H1 (cell line): ENCODE measurements at regions not wholly inside any gene's neighbourhood (a gene's known extent, or its start where the extent isn't known, plus 50 kb on each side); places are given as distances from the start of the nearest gene placed in this dataset.

Experiments used
- CTCF ChIA-PET: fragments of 300-600 bp; sonication (Branson Sonifier 250); formaldehyde crosslinking; loops from one replicate; lab custom pipeline; 2021; ENCODE audit not compliant: partially characterized antibody; lab: Charles Lee
- POLR2A ChIA-PET: fragments of 300-600 bp; sonication (Branson Sonifier 250); formaldehyde crosslinking; loops from one replicate; lab custom pipeline; 2021; ENCODE audit warnings: inconsistent platforms; ENCODE audit not compliant: partially characterized antibody; lab: Charles Lee
- DNase-seq, 2 experiments: peaks; one replicate each; pipeline versions ENCODE4 v3.0.0 to v3.0.0-alpha.2; 2010 to 2022; ENCODE audit warnings: low spot score in 2 of 2, low read depth in 1 of 2, mixed read lengths in 1 of 2
- FAIRE-seq: peaks from 2 replicates; lab custom pipeline; 2011; peaks lifted over from hg19 to GRCh38; lab: Jason Lieb, UNC
- H2AFZ ChIP-seq: 2 replicates; pipeline ENCODE4 v1.8.1; 2012; ENCODE audit warnings: low read length, inconsistent platforms
- H2AK5ac ChIP-seq: 2 replicates; pipeline ENCODE4 v1.6.1; 2013; ENCODE audit warnings: low read depth, low read length
- H2BK120ac ChIP-seq: replicated peaks from 2 replicates; pipeline ENCODE3; 2013; ENCODE audit warnings: low read depth, low read length, inconsistent platforms
- H2BK12ac ChIP-seq: 2 replicates; pipeline ENCODE4 v1.6.1; 2013; ENCODE audit warnings: low read depth, low read length
- H2BK15ac ChIP-seq: 2 replicates; pipeline ENCODE4 v1.6.1; 2013; ENCODE audit warnings: low read length
- H2BK20ac ChIP-seq: 2 replicates; pipeline ENCODE4 v1.6.1; 2013; ENCODE audit warnings: low read length
- H2BK5ac ChIP-seq: 2 replicates; pipeline ENCODE4 v1.6.1; 2013; ENCODE audit warnings: low read depth, low read length
- H3K14ac ChIP-seq: 2 replicates; pipeline ENCODE4 v1.6.1; 2013; ENCODE audit warnings: inconsistent platforms; ENCODE audit not compliant: insufficient read length
- H3K18ac ChIP-seq: 2 replicates; pipeline ENCODE4 v1.6.1; 2013; ENCODE audit warnings: low read length; ENCODE audit errors: extremely low read depth
- H3K23ac ChIP-seq: 2 replicates; pipeline ENCODE4 v1.6.1; 2013; ENCODE audit warnings: inconsistent platforms; ENCODE audit not compliant: insufficient read length
- H3K23me2 ChIP-seq: 2 replicates; pipeline ENCODE4 v1.6.1; 2013; ENCODE audit warnings: low read depth, low read length
- H3K27ac ChIP-seq: 2 replicates; pipeline ENCODE4 v1.6.1; 2011; ENCODE audit warnings: low read depth, low read length, inconsistent platforms
- H3K27me3 ChIP-seq, 4 experiments: replicated peaks in 1 of 4; 1 replicate in 1 of 4; 2 replicates in 3 of 4; pipeline versions ENCODE4 v1.6.1 to v1.8.1; 2011 to 2013; ENCODE audit warnings: low read length in 3 of 4, mild to moderate bottlenecking in 3 of 4, inconsistent platforms in 2 of 4, mixed read lengths in 2 of 4, moderate library complexity in 1 of 4; ENCODE audit not compliant: control insufficient read depth in 3 of 4, insufficient read depth in 3 of 4; ENCODE audit errors: extremely low read depth in 1 of 4
- H3K36me3 ChIP-seq, 4 experiments: 2 replicates each; pipeline versions ENCODE4 v1.6.1 to v1.8.1; 2011 to 2013; ENCODE audit warnings: mild to moderate bottlenecking in 4 of 4, low read length in 3 of 4, moderate library complexity in 2 of 4, control low read depth in 1 of 4, inconsistent platforms in 1 of 4; ENCODE audit not compliant: insufficient read depth in 4 of 4, control insufficient read depth in 2 of 4
- H3K4ac ChIP-seq: replicated peaks from 2 replicates; pipeline ENCODE3; 2013; ENCODE audit warnings: low read length, low read depth, mixed read lengths, inconsistent platforms; ENCODE audit not compliant: insufficient read length
- H3K4me1 ChIP-seq, 4 experiments: replicated peaks in 1 of 4; 1 replicate in 1 of 4; 2 replicates in 3 of 4; pipeline versions ENCODE4 v1.6.1 to v1.8.1; 2011 to 2013; ENCODE audit warnings: low read length in 3 of 4, inconsistent platforms in 2 of 4, mixed read lengths in 1 of 4; ENCODE audit not compliant: insufficient read depth in 4 of 4, control insufficient read depth in 3 of 4
- H3K4me2 ChIP-seq, 2 experiments: 2 replicates each; pipeline versions ENCODE4 v1.6.1 to v1.8.1; 2011 to 2013; ENCODE audit warnings: low read depth in 2 of 2, low read length in 2 of 2, control low read depth in 1 of 2, inconsistent platforms in 1 of 2, mild to moderate bottlenecking in 1 of 2; ENCODE audit not compliant: insufficient read depth in 1 of 2
- H3K4me3 ChIP-seq, 4 experiments: fragments of 200-600, 300-600 bp in 1 of 4; sonication (generic), shearing (Covaris generic), sonication (Bioruptor Twin) in 1 of 4; 2 replicates each; pipeline versions ENCODE4 v1.5.1 to v1.8.1; 2011 to 2016; ENCODE audit warnings: low read length in 4 of 4, low read depth in 3 of 4, control low read depth in 2 of 4, inconsistent platforms in 2 of 4, mild to moderate bottlenecking in 2 of 4, mixed read lengths in 1 of 4, moderate library complexity in 1 of 4; ENCODE audit not compliant: insufficient read depth in 2 of 4; ENCODE audit errors: extremely low read depth in 1 of 4
- H3K56ac ChIP-seq: replicated peaks from 2 replicates; pipeline ENCODE3; 2013; ENCODE audit warnings: low read depth, mild to moderate bottlenecking, mixed read lengths, low read length, inconsistent platforms; ENCODE audit not compliant: insufficient read length
- H3K79me1 ChIP-seq: 2 replicates; pipeline ENCODE4 v1.6.1; 2013; ENCODE audit warnings: low read depth, low read length, control low read depth
- H3K79me2 ChIP-seq, 2 experiments: 2 replicates each; pipeline versions ENCODE4 v1.6.1 to v1.8.1; 2012 to 2013; ENCODE audit warnings: low read length in 2 of 2, mild to moderate bottlenecking in 2 of 2, inconsistent platforms in 1 of 2; ENCODE audit not compliant: insufficient read depth in 2 of 2, control insufficient read depth in 1 of 2
- H3K9ac ChIP-seq, 4 experiments: replicated peaks in 1 of 4; 1 replicate in 1 of 4; 2 replicates in 3 of 4; pipeline versions ENCODE4 v1.6.1 to v1.8.1; 2011 to 2013; ENCODE audit warnings: low read depth in 3 of 4, low read length in 3 of 4, control low read depth in 2 of 4, mild to moderate bottlenecking in 2 of 4, moderate library complexity in 2 of 4, inconsistent platforms in 1 of 4; ENCODE audit errors: extremely low read depth in 1 of 4
- H3K9me3 ChIP-seq, 2 experiments: 2 replicates each; pipeline versions ENCODE4 v1.6.1 to v1.8.1; 2012 to 2013; ENCODE audit warnings: mild to moderate bottlenecking in 2 of 2, moderate library complexity in 2 of 2, control low read depth in 1 of 2, inconsistent platforms in 1 of 2, low read depth in 1 of 2, low read length in 1 of 2, mixed read lengths in 1 of 2; ENCODE audit not compliant: insufficient read depth in 2 of 2
- H4K20me1 ChIP-seq, 2 experiments: replicated peaks in 1 of 2; 2 replicates each; pipeline versions ENCODE3 to v1.8.1; 2011 to 2013; ENCODE audit warnings: inconsistent platforms in 2 of 2, low read length in 2 of 2, mild to moderate bottlenecking in 1 of 2; ENCODE audit not compliant: insufficient read depth in 2 of 2, control insufficient read depth in 1 of 2
- H4K5ac ChIP-seq: 2 replicates; pipeline ENCODE4 v1.6.1; 2013; ENCODE audit warnings: low read length, low read depth, mixed read lengths, inconsistent platforms; ENCODE audit not compliant: insufficient read length
- H4K8ac ChIP-seq: 2 replicates; pipeline ENCODE4 v1.8.0; 2013; ENCODE audit warnings: mild to moderate bottlenecking, moderate library complexity, low read length, inconsistent platforms; ENCODE audit not compliant: insufficient read depth; ENCODE audit errors: extremely low read depth
- H4K91ac ChIP-seq: replicated peaks from 2 replicates; pipeline ENCODE3; 2013; ENCODE audit warnings: low read length, mixed read lengths, inconsistent platforms; ENCODE audit not compliant: insufficient read length
- RBBP5 ChIP-seq: IDR thresholded peaks from 2 replicates; pipeline ENCODE4 v1.7.1; 2012; ENCODE audit warnings: low read depth, mild to moderate bottlenecking, inconsistent platforms, low read length, moderate library complexity, borderline replicate concordance
- SIX5 ChIP-seq: IDR thresholded peaks from 2 replicates; pipeline ENCODE4 v1.6.1; 2011; ENCODE audit warnings: mild to moderate bottlenecking, low read depth, low read length
- TAF7 ChIP-seq: optimal IDR thresholded peaks from 2 replicates; pipeline ENCODE3; 2011; ENCODE audit warnings: low read depth, mild to moderate bottlenecking, inconsistent platforms, low read length, moderate library complexity, borderline replicate concordance
- TCF12 ChIP-seq: IDR thresholded peaks from 2 replicates; pipeline ENCODE4 v1.6.1; 2011; ENCODE audit warnings: low read depth, mild to moderate bottlenecking, low read length
- WGBS, 2 experiments: shearing (Covaris generic) in 1 of 2; methylation state at CpG; one replicate each; pipeline versions ENCODE4 v1.1.6 to v1.1.7; 2013 to 2015; ENCODE audit warnings: low lambda C conversion rate in 2 of 2, mixed read lengths in 2 of 2, inconsistent platforms in 1 of 2, low coverage in 1 of 2, missing lambda C conversion rate in 1 of 2; ENCODE audit not compliant: insufficient replicate concordance in 2 of 2, insufficient coverage in 1 of 2, insufficient read length in 1 of 2; ENCODE audit errors: extremely low coverage in 1 of 2, missing lambda C conversion rate in 1 of 2; 5-methylcytosine and 5-hydroxymethylcytosine counted together
- TF ChIP-seq, protein P1 (sequence below): IDR thresholded peaks from 2 replicates; pipeline ENCODE4 v1.6.1; 2012; ENCODE audit warnings: inconsistent platforms

DNA sequence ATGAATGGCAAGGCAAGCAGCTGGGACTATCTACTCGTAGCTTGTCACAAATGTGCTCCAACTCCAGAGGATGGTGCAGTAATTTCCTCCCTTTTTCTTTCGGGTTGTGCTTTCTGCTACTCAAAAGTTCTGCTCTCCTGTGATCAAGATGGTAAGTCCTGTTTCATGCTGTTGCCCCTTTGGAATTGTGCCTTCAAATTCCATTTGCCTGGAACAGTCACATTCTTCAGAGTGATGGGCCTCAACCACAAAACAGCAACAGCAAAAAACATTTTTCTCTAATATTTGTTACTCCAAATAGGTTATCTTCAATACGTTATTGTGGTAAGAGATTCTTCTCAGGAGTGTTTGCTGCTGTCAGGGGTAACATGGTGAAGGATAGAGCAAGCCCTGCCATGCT is 209.3 kb downstream of the PALM2AKAP2 start:
- Histone ChIP-seq H3K56ac (no peak overlapping the region), H2BK15ac (no peak overlapping the region), H3K14ac (no peak overlapping the region), H3K4me3 (no peak overlapping the region), H4K20me1 (no peaks in the 10 kb centered on the region), H4K8ac (no peak overlapping the region), H2AK5ac (no peak overlapping the region), H3K4ac (no peak overlapping the region), H2BK120ac (no peak overlapping the region), H3K4me2 (no peak overlapping the region), H3K9ac (no peak overlapping the region), H2BK12ac (no peak overlapping the region), H3K79me2 (no peaks in the 10 kb centered on the region), H2BK20ac (no peak overlapping the region), H3K36me3 (no peaks in the 10 kb centered on the region), H4K91ac (no peak overlapping the region), H2AFZ (no peak overlapping the region), H3K18ac (no peak overlapping the region), H3K27ac (no peak overlapping the region), H3K23ac (no peak overlapping the region), H3K23me2 (0 out of 2 replicates have a peak, but pooled peaks cover 2% of the 10 kb centered on the region), H4K5ac (no peak overlapping the region), H3K79me1 (no peaks in the 10 kb centered on the region), H3K4me1 (no peaks in the 10 kb centered on the region), H2BK5ac (no peak overlapping the region), H3K9me3 (peaks cover 0 to 3% of the 10 kb centered on the region in 2 experiments; a peak in 1 of 4 replicates), H3K27me3 (no peaks in the 10 kb centered on the region)
- POLR2A ChIA-PET: no interaction called here
- CTCF ChIA-PET: no interaction called here
- FAIRE-seq: no peak
- TF ChIP-seq, protein P1, sequence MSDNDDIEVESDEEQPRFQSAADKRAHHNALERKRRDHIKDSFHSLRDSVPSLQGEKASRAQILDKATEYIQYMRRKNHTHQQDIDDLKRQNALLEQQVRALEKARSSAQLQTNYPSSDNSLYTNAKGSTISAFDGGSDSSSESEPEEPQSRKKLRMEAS: no peak
- no peak for TF ChIP-seq TCF12
- TF ChIP-seq RBBP5: no peak
- no peak for TF ChIP-seq TAF7
- no peak for TF ChIP-seq SIX5
- DNase-seq: no peak
- WGBS, 2 experiments: 91% methylated on average over 3 of the region's 3 CpGs; no CpG with 5 or more reads in 1 of the 2 experiments
